Panc1 (cell line): ENCODE measurements at regions not wholly inside any gene's neighbourhood (a gene's known extent, or its start where the extent isn't known, plus 50 kb on each side); places are given as distances from the start of the nearest gene placed in this dataset.

Experiments
- ATAC-seq: fragments of 200-7000 bp; cut with Tn5 transposase; 2 replicates; pipeline ENCODE4 v1.9.1; 2020; ENCODE audit warnings: mild to moderate bottlenecking, moderate library complexity
- BruUV-seq: library from RNA; stranded (reverse); fragments of 400-500 nt; replicated peaks from 2 replicates; lab custom pipeline; 2021; lab: Mats Ljungman, UMichigan
- CTCF ChIA-PET: fragments of 300-600 bp; sonication (Branson Sonifier 250); formaldehyde crosslinking; loops from one replicate; lab custom pipeline; 2022; ENCODE audit warnings: antibody characterized with exemption; lab: Charles Lee
- POLR2A ChIA-PET: fragments of 300-600 bp; sonication (Branson Sonifier 250); formaldehyde crosslinking; loops from one replicate; lab custom pipeline; 2022; ENCODE audit warnings: antibody characterized with exemption; lab: Charles Lee
- DNase-seq: peaks from one replicate; pipeline ENCODE4 v3.0.0-alpha.2; 2010; ENCODE audit warnings: low read depth, low spot score
- H3K27ac ChIP-seq: 2 replicates; pipeline ENCODE4 v1.5.1; 2011; ENCODE audit warnings: mild to moderate bottlenecking, low read length, inconsistent platforms
- H3K27me3 ChIP-seq: fragments of 200-500 bp; sonication (Bioruptor generic); 2 replicates; pipeline ENCODE4 v1.6.0; 2014; ENCODE audit warnings: low read length, inconsistent platforms; ENCODE audit not compliant: control insufficient read depth, insufficient read depth
- H3K36me3 ChIP-seq: fragments of 200-500 bp; sonication (Bioruptor generic); 2 replicates; pipeline ENCODE4 v1.5.1; 2014; ENCODE audit warnings: inconsistent platforms, mild to moderate bottlenecking, low read length, moderate library complexity; ENCODE audit not compliant: control insufficient read depth, insufficient read depth
- H3K4me1 ChIP-seq: 2 replicates; pipeline ENCODE4 v1.5.1; 2011; ENCODE audit warnings: inconsistent platforms, mild to moderate bottlenecking, low read length, moderate library complexity; ENCODE audit not compliant: control insufficient read depth, insufficient read depth
- H3K4me3 ChIP-seq, 2 experiments: 2 replicates each; pipeline ENCODE4 v1.5.1; 2011 to 2012; ENCODE audit warnings: low read depth in 2 of 2, low read length in 2 of 2, mild to moderate bottlenecking in 2 of 2, inconsistent platforms in 1 of 2, moderate library complexity in 1 of 2
- H3K9me3 ChIP-seq: fragments of 200-500 bp; sonication (Bioruptor generic); 2 replicates; pipeline ENCODE4 v1.5.1; 2014; ENCODE audit warnings: low read depth, mild to moderate bottlenecking, inconsistent platforms, low read length, moderate library complexity; ENCODE audit not compliant: control insufficient read depth, insufficient read depth
- POLR2AphosphoS5 ChIP-seq: IDR thresholded peaks from 2 replicates; pipeline ENCODE4 v1.6.1; 2012; ENCODE audit warnings: mild to moderate bottlenecking, low read depth, low read length, moderate library complexity
- SIN3A ChIP-seq: IDR thresholded peaks from 2 replicates; pipeline ENCODE4 v1.6.1; 2012; ENCODE audit warnings: low read depth, mild to moderate bottlenecking, low read length, moderate library complexity, borderline replicate concordance; ENCODE audit not compliant: insufficient read depth
- TCF7L2 ChIP-seq: IDR thresholded peaks from 2 replicates; pipeline ENCODE4 v1.6.1; 2011; ENCODE audit warnings: mild to moderate bottlenecking, low read depth, low read length, inconsistent platforms
- in situ Hi-C: cut with HindIII; loops from 2 replicates; pipeline ENCODE4 v1.10.0; 2016; ENCODE audit warnings: low sequenced_read_pairs, low pct_unique_long_range_greater_than_20kb
- intact Hi-C: fragments of 100-400 bp; cut with micrococcal nuclease; formaldehyde crosslinking; loops from one replicate; pipeline ENCODE4 v1.10.0; 2022; ENCODE audit not compliant: unreplicated experiment
- TF ChIP-seq, protein P1 (sequence below): fragments of 450-650 bp; IDR thresholded peaks from 2 replicates; pipeline ENCODE4 v1.5.1; 2017; ENCODE audit warnings: mild to moderate bottlenecking

DNA sequence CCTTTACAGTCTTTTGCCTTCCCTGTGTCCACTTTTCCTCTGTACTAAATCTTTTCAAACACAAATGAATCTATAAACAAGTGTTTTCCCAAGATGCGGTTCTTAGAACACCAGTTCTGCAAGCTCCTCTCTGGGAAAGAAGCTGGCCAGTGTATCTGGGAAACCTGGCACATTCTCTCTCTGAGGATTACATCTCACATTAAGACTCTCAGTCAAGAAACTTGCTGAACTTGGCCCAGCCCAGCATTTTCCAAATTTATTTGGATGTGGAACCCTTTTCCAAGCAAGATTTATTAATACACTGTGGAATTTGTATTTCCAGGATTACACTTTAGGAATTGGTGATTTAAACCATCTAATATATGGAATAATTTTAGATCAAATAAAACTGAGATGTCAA is 105.7 kb downstream of the ZNF281 start:
- in situ Hi-C loops (no loop called here), intact Hi-C loops (loop anchor here (10.0 kb wide), 3 partner anchors 181 to 619 kb away; no protein-coding TSS in a partner anchor)
- Histone ChIP-seq H3K4me1 (peaks cover 7% of the 10 kb centered on the region; the same call in 1 of the 2 replicates), H3K9me3 (no peaks in the 10 kb centered on the region), H3K27me3 (no peaks in the 10 kb centered on the region), H3K36me3 (no peaks in the 10 kb centered on the region), H3K4me3 (no peak overlapping the region), H3K27ac (no peak overlapping the region)
- no TSS peak for BruUV-seq
- ChIA-PET CTCF (interaction anchor here (0.6 kb wide), 1 partner anchor 108 kb away, joined by 3 read pairs; no protein-coding TSS in a partner anchor), POLR2A (no interaction called here)
- TF ChIP-seq POLR2AphosphoS5 (no peak), SIN3A (no peak)
- TF ChIP-seq, protein P1, sequence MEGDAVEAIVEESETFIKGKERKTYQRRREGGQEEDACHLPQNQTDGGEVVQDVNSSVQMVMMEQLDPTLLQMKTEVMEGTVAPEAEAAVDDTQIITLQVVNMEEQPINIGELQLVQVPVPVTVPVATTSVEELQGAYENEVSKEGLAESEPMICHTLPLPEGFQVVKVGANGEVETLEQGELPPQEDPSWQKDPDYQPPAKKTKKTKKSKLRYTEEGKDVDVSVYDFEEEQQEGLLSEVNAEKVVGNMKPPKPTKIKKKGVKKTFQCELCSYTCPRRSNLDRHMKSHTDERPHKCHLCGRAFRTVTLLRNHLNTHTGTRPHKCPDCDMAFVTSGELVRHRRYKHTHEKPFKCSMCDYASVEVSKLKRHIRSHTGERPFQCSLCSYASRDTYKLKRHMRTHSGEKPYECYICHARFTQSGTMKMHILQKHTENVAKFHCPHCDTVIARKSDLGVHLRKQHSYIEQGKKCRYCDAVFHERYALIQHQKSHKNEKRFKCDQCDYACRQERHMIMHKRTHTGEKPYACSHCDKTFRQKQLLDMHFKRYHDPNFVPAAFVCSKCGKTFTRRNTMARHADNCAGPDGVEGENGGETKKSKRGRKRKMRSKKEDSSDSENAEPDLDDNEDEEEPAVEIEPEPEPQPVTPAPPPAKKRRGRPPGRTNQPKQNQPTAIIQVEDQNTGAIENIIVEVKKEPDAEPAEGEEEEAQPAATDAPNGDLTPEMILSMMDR: no peak
- DNase-seq (no peak), ATAC-seq (no peak)

DNA sequence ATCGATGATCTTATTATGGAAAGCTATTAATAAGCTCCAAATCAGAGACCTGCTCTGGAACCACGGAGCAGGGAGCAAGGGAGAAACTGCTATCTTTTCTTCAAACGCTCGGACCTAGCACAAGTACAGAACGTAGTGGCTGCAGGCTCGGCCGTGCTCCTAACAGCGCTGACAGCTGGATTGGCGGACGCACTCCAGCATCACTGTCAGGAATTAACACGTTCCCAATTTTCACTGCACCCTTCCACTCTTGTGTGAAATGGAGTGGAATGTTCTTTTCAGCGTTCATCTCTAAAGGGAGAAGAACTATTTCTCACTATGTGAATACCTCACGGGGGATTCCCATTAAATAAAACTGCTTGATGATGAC is 106.9 kb downstream of the ZNF281 start:
- in situ Hi-C loops: no loop called here
- BruUV-seq: no TSS peak
- Histone ChIP-seq H3K27ac (peak overlapping the region; percentile 70; the same call in 1 of the 2 replicates), H3K4me3 (peak overlapping the region; percentile 70 to 85), H3K9me3 (no peaks in the 10 kb centered on the region), H3K27me3 (no peaks in the 10 kb centered on the region), H3K36me3 (no peaks in the 10 kb centered on the region), H3K4me1 (peaks cover 7% of the 10 kb centered on the region; the same call in 1 of the 2 replicates)
- ChIA-PET POLR2A (no interaction called here), CTCF (interaction anchor here (0.6 kb wide), 1 partner anchor 167 kb away, joined by 3 read pairs; no protein-coding TSS in a partner anchor)
- no peak for DNase-seq
- intact Hi-C loops: loop anchor here (10.0 kb wide), 3 partner anchors 182 to 618 kb away; no protein-coding TSS in a partner anchor
- TF ChIP-seq TCF7L2: no peak
- TF ChIP-seq, protein P1: peak; percentile 50; the same call in 1 of the 2 replicates
- peak; percentile 90 for ATAC-seq

DNA sequence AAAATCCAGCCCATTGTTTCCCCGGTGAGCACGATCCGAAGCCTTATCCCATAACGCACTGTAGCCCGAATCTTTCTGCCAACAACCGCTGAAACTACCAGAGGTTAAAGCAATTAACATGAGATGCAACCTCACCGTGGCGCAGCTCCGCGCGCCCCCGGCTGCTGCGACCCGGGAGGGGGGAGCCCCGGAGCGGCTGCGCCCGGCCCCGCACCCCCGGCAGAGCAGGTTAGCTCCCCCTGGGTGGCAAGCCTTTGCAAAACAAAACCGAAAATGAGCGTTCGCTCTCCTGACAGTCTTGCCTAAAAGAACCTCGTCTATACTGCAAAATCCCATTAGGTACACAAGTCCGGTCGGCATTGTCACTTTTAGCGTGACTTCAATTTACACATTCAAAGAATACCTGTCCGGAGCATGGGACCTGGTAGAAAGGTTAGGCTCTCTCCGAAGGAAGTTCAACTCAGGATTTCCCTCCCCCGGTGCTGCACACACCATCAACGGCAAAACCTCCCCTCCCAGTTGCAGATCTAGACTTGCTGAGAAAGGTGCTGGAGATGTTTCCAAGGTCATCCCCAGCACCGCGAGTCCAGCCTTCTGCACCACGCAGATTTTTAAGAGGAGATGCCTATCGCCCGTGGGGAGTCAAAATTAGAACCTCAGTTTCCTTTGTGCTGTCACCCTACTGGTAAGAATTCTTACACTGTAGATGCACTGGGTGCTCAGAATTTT is 107.5 kb downstream of the ZNF281 start:
- Histone ChIP-seq H3K4me3 (peak overlapping the region; percentile 70 to 85), H3K36me3 (no peaks in the 10 kb centered on the region), H3K4me1 (peaks cover 7% of the 10 kb centered on the region; the same call in 1 of the 2 replicates), H3K27ac (peak overlapping the region; percentile 70), H3K9me3 (no peaks in the 10 kb centered on the region), H3K27me3 (no peaks in the 10 kb centered on the region)
- in situ Hi-C loops: no loop called here
- no peak for DNase-seq
- intact Hi-C loops: loop anchor here (10.0 kb wide), 3 partner anchors 182 to 618 kb away; no protein-coding TSS in a partner anchor
- ChIA-PET CTCF (interaction anchor here (0.6 kb wide), 1 partner anchor 168 kb away, joined by 3 read pairs; no protein-coding TSS in a partner anchor), POLR2A (no interaction called here)
- ATAC-seq: peak; percentile 84
- no TSS peak for BruUV-seq
- TF ChIP-seq, protein P1: no peak; the same call in 1 of the 2 replicates
- TF ChIP-seq TCF7L2 (no peak), SIN3A (no peak)
